OCI-LY1 (cell line): ENCODE measurements at regions not wholly inside any gene's neighbourhood (a gene's known extent, or its start where the extent isn't known, plus 50 kb on each side); places are given as distances from the start of the nearest gene placed in this dataset.

ENCODE experiments used
- CTCF ChIP-seq: fragments of 200-600 bp; sonication (generic), shearing (Covaris generic); IDR thresholded peaks from 2 replicates; pipeline ENCODE4 v1.5.1; 2017; ENCODE audit warnings: mild to moderate bottlenecking, antibody characterized with exemption, low read length, moderate library complexity, mixed read lengths
- EZH2 ChIP-seq: fragments of 200-600 bp; sonication (generic), shearing (Covaris generic); IDR thresholded peaks from 2 replicates; pipeline ENCODE4 v1.8.0; 2017; ENCODE audit warnings: borderline replicate concordance, mixed run types, mild to moderate bottlenecking, antibody characterized with exemption, low read length, moderate library complexity, mixed read lengths

- no peak for TF ChIP-seq CTCF
- TF ChIP-seq EZH2, result no peak
Measured at GRCh38 chr16:55204923-55205322, 119.1 kb upstream of the IRX6 start.
